ENCODE measurements at regions not wholly inside any gene's neighbourhood (a gene's known extent, or its start where the extent isn't known, plus 50 kb on each side); places are given as distances from the start of the nearest gene placed in this dataset.
"Not testable (repeated sequence)": the region's sequence is repeated elsewhere in the genome, so short reads cannot be mapped to it uniquely, and the experiment has no call there.

- Mint-ChIP-seq H3K27ac (no peak overlapping the region), H3K9me3 (peaks cover 0 to 11% of the 10 kb centered on the region in 2 donors), H3K4me3 (no peak overlapping the region), H3K27me3 (peaks cover 8% of the 10 kb centered on the region), H3K4me1 (no peaks in the 10 kb centered on the region)
- DNase-seq (no peak), ATAC-seq (no peak)
These were observed 86.9 kb upstream of the C9orf72 start for GRCh38 chr9:27660148-27660547.

DNA sequence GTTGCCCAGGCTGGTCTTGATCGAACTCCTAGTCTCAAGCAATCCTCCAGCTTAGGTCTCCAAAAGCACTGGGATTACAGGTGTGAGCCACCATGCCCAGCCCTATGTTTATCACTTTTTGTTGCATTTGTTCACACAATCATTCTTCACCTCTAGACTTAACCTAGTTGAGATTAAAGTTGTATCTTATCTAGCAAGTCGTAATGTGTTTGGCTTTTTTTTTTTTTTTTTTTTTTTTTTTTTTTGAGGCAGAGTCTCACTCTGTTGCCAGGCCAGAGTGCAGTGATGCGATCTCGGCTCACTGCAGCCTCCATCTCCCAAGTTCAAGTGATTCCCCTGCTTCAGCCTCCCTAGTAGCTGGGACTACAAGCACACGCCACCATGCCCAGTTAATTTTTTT lies 90.2 kb upstream of the C9orf72 start:
- peaks cover 13% of the 10 kb centered on the region for H3K27me3 Mint-ChIP-seq
- H3K4me3 Mint-ChIP-seq: no peak overlapping the region
- H3K4me1 Mint-ChIP-seq: no peaks in the 10 kb centered on the region
- no peak for ATAC-seq
- no peak for DNase-seq
- no peaks in the 10 kb centered on the region for H3K9me3 Mint-ChIP-seq
- H3K27ac Mint-ChIP-seq: no peak overlapping the region

DNA sequence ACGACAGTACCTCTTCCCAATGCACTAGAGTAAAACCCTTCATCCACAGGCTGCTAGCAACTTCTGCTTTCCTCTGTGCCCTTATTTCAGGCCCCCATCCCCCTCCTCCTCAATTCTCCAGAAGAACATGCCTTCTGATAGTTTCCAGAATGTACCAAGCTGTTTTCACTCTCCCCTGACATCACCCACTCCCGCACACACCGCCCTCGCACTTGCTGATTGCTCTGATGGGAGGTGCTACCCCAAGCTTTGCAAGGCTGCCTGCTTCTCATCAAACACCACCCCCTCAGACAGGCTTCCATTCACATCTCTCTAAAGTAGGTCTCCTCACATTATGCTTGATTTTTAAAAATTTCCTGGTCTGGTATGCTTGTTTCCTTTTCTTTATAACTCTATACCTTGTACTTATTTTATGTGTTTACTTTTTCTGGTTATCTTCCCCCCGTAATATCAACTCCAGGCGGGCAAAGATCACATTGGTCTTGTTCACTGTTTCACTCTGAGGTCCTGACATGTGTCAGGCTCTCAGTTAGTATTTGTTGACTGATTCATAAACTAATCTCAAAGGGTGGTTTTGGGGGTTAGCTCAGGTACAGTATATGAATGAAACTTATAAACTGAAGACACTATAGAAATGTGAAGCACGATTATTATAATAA lies 91.0 kb upstream of the C9orf72 start:
- no peak overlapping the region for H3K27ac Mint-ChIP-seq
- H3K27me3 Mint-ChIP-seq: peaks cover 13% of the 10 kb centered on the region
- H3K4me3 Mint-ChIP-seq: no peak overlapping the region
- DNase-seq: no peak
- no peaks in the 10 kb centered on the region for H3K9me3 Mint-ChIP-seq
- ATAC-seq: no peak
- no peaks in the 10 kb centered on the region for H3K4me1 Mint-ChIP-seq

- Mint-ChIP-seq H3K27me3 (peaks cover 13% of the 10 kb centered on the region), H3K4me3 (no peak overlapping the region), H3K9me3 (no peaks in the 10 kb centered on the region), H3K4me1 (no peaks in the 10 kb centered on the region), H3K27ac (no peak overlapping the region)
- ATAC-seq: no peak
- DNase-seq: no peak
These were observed 91.9 kb upstream of the C9orf72 start for GRCh38 chr9:27665136-27665535.

DNA sequence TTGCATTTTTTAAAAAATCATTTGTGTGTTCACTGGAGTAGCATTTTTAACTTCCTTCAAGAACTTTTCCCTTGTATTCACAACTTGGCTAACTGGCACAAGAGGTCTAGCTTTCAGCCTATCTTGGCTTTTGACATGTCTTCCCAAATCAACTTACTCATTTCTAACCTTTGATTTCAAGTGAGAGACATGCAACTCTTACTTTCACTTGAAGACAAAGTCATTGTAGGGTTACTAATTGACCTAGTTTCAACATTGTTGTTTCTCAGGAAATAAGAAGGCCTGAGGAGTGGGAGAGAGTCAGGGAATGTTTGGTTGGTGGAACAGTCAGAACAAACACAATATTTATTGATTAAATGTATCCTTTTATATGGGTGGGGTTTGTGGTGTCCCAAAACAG lies 95.0 kb upstream of the C9orf72 start:
- DNase-seq (no peak), ATAC-seq (no peak)
- Mint-ChIP-seq H3K4me1 (no peaks in the 10 kb centered on the region), H3K27ac (no peak overlapping the region), H3K4me3 (no peak overlapping the region), H3K9me3 (no peaks in the 10 kb centered on the region), H3K27me3 (peaks cover 13% of the 10 kb centered on the region)

GRCh38 chr9:27671636-27672035 lies 98.4 kb upstream of the C9orf72 start:
- H3K4me3 Mint-ChIP-seq: no peak overlapping the region
- ATAC-seq (no peak), DNase-seq (no peak)
- no peaks in the 10 kb centered on the region for H3K9me3 Mint-ChIP-seq
- peaks cover 6% of the 10 kb centered on the region for H3K27me3 Mint-ChIP-seq
- H3K27ac Mint-ChIP-seq: no peak overlapping the region
- H3K4me1 Mint-ChIP-seq: no peaks in the 10 kb centered on the region

DNA sequence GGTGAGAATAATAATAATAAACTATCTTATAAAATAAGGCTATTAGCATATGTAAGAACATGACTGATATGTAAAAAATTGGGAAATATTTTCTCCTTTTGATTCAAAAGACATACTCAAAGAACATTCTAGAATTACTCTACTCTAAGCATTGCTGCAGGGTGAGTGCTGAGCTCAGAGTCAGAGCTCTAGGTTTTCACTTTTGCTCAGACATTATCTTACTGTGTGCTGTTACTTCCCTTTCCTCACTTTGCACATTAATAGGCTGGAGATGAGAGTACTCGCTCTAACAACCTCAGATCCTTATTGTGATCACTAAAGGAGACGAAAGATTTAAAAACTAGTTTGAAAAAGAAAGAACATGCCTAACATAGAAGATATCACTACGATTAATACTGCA lies 99.4 kb upstream of the C9orf72 start:
- Mint-ChIP-seq H3K27me3 (peaks cover 7% of the 10 kb centered on the region), H3K4me3 (no peak overlapping the region), H3K9me3 (no peaks in the 10 kb centered on the region), H3K4me1 (no peaks in the 10 kb centered on the region), H3K27ac (no peak overlapping the region)
- ATAC-seq (no peak), DNase-seq (no peak)

DNA sequence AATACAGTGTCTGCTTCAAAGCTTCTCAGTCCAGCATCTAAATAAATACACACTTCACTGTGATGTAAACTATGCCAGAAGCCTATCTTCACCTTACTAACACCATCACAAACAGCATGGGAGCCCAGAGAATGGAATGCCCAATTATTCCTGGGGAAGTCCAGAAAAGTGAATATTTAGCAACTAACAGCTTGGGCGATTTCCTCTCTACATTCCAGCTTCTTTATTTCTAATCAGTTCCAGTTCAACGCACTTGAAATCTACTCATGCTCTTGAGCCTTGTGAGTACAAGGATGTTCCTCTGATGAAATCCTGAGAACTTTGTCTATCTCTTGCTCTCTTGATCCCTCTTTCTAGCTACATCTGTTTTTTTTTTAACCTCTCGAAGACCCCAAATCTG lies 100.4 kb upstream of the C9orf72 start:
- Mint-ChIP-seq H3K27ac (no peak overlapping the region), H3K4me1 (no peaks in the 10 kb centered on the region), H3K9me3 (no peaks in the 10 kb centered on the region), H3K27me3 (peaks cover 7% of the 10 kb centered on the region), H3K4me3 (no peak overlapping the region)
- DNase-seq (no peak), ATAC-seq (no peak)

DNA sequence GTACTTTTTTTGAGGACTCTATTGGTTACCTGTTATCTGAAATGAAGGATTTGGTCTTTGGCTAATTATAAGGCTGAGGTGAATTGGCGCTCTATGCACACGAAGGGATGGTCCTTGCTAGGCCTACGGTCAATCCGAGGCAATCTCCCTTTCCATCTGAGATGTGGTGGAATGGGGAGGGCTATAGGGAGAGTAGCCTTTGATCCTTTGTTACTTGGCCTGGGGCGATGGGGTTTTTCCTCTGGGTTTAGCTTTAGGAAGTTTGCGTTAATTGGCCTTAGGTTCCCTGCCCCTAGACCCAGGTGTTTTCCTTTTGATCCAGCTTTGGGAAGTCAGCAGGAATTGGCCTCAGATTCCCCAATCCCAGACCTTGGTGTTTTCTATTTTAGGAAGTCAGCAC lies 102.1 kb upstream of the C9orf72 start:
- peaks cover 17% of the 10 kb centered on the region for H3K27me3 Mint-ChIP-seq
- H3K4me1 Mint-ChIP-seq: no peaks in the 10 kb centered on the region
- no peaks in the 10 kb centered on the region for H3K9me3 Mint-ChIP-seq
- ATAC-seq (no peak), DNase-seq (no peak)
- no peak overlapping the region for H3K4me3 Mint-ChIP-seq
- H3K27ac Mint-ChIP-seq: no peak overlapping the region

DNA sequence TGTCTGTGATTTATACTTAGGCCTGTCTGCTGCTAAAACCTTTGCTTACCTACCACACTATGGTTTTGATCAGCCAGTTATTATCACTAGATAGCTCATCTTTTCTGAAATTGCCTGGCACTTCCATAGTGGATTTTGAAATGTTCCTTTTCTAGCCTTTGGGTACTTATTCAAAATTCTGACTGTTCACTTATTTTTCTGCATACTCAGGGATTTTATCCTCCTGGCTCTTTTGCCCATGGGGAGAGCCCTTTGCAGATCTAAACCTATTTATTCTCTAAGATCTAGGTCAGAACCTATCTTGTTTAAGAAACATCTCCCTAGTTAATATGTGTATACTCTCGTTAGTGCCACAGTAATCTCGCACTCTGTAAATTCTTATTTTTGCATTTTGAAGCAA lies 103.5 kb upstream of the C9orf72 start:
- no peak overlapping the region for H3K27ac Mint-ChIP-seq
- no peak overlapping the region for H3K4me3 Mint-ChIP-seq
- no peak for DNase-seq
- no peaks in the 10 kb centered on the region for H3K4me1 Mint-ChIP-seq
- H3K9me3 Mint-ChIP-seq: no peaks in the 10 kb centered on the region
- H3K27me3 Mint-ChIP-seq: peaks cover 17% of the 10 kb centered on the region
- no peak for ATAC-seq

DNA sequence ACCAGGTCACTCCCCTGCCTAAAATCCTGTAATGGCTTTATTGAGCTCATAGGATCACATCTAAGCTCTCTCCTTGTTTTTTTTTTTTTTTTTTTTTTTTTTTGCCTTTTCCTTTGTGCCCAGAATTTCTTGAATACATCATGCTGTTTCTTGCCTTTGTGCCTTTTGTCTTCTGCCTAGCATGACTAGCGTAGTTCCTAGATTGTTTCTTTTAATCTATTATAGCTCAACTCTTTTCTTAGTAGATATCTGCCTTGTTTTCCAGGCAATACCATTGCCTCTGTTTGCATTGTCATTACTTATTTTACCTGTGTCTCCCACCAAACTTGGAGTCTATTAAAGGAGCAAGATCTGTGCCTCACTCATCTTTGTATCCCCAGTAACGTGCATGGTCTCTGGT lies 106.1 kb upstream of the C9orf72 start:
- Mint-ChIP-seq H3K27ac (peak overlapping the region in 1 of 2 donors; percentile 1), H3K9me3 (no peaks in the 10 kb centered on the region), H3K27me3 (peaks cover 17% of the 10 kb centered on the region), H3K4me3 (no peak overlapping the region), H3K4me1 (no peaks in the 10 kb centered on the region)
- ATAC-seq (no peak), DNase-seq (no peak)

DNA sequence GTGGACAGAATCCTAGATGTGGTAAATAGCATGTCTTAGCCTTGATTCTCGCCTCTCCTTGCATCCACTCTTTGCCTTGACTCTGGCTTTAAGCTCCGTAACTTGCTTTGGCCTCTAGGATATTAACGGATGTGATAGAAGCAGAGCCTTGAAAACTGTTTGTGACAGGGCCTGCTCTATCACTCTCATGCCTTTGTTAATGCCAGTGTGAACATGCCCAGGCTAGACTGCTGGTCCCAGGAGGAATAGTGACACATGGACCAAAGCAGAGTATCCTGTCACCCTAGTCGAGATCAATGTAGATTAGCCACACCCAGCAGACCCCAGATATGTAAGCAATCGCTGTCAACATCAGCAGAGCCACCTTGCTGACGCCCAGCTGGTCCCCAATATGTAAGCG lies 109.9 kb upstream of the C9orf72 start:
- H3K27ac Mint-ChIP-seq: no peak overlapping the region
- DNase-seq (no peak), ATAC-seq (no peak)
- H3K4me1 Mint-ChIP-seq: no peaks in the 10 kb centered on the region
- no peak overlapping the region for H3K4me3 Mint-ChIP-seq
- H3K9me3 Mint-ChIP-seq: no peaks in the 10 kb centered on the region
- peaks cover 10% of the 10 kb centered on the region for H3K27me3 Mint-ChIP-seq

GRCh38 chr9:27688954-27689353 lies 115.7 kb upstream of the C9orf72 start:
- DNase-seq: no peak
- H3K9me3 Mint-ChIP-seq: no peaks in the 10 kb centered on the region
- no peak for ATAC-seq
- no peaks in the 10 kb centered on the region for H3K27me3 Mint-ChIP-seq
- H3K27ac Mint-ChIP-seq: no peak overlapping the region
- no peaks in the 10 kb centered on the region for H3K4me1 Mint-ChIP-seq
- H3K4me3 Mint-ChIP-seq: no peak overlapping the region

GRCh38 chr9:27690816-27691215 lies 117.5 kb upstream of the C9orf72 start:
- H3K4me3 Mint-ChIP-seq, H3K9me3 Mint-ChIP-seq, DNase-seq, H3K27me3 Mint-ChIP-seq, H3K27ac Mint-ChIP-seq, H3K4me1 Mint-ChIP-seq, ATAC-seq: not testable (repeated sequence)

DNA sequence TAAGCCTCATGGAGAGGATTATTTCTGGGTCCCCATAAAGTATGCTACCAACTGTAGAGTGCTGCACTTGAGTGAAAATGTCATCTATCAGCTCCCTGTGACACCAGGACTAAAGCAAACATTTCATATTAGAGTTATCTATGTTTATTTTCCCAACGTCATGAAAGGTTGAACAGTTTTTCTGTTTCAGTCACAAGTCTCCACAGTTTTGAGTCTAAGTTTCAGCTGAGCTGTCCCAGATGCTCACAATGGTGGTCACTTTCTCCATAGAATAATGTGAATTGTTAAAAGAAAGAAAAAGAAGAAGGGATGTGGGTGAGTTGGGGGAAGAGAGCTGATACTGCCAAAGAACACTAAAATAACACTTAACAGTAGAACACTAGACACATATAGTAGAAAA lies 126.3 kb upstream of the C9orf72 start:
- ATAC-seq (no peak), DNase-seq (no peak)
- Mint-ChIP-seq H3K27me3 (peaks cover 9% of the 10 kb centered on the region), H3K4me3 (no peak overlapping the region), H3K4me1 (no peaks in the 10 kb centered on the region), H3K9me3 (no peaks in the 10 kb centered on the region), H3K27ac (no peak overlapping the region)

DNA sequence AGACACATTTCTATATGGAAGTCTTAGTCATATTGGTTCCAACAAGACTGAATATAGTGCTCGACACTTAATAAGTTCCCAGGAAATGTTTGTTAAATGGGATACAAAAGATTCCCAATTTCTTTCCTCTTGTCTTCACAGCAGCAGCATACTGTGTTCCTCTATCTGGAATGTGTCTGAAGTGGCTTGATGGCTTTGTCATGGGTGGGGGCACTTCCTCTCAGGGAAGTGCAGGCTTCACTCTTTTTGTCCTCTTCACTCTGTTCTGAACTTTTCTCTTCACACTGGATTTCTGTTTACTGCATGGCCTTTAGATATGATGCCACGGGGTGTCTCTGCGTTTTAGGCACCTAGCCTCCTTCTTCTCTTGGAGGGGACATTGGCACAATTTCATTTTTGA lies 127.7 kb upstream of the C9orf72 start:
- no peak for DNase-seq
- Mint-ChIP-seq H3K9me3 (no peaks in the 10 kb centered on the region), H3K4me1 (no peaks in the 10 kb centered on the region), H3K4me3 (no peak overlapping the region), H3K27ac (no peak overlapping the region), H3K27me3 (peaks cover 9% of the 10 kb centered on the region)
- ATAC-seq: no peak

DNA sequence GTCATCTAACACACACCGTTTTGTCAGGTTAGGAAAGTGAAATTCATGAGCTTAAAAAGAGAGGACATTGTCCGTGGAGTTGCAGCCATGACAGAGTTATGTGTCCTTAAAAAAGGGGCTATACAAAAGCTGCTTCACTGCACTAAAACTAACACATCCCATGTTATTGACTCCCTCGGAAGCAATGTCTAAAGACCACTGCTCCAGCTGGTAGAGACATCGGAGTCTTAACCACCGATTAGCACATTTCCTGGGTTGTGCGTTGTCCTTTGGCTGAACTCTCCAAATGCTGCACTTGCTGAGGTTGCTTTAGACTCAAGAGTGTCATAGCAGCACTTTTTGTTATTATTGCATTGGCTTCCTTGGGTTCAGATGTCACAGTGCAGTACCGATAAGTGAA lies 128.3 kb upstream of the C9orf72 start:
- no peak overlapping the region for H3K27ac Mint-ChIP-seq
- DNase-seq (no peak), ATAC-seq (no peak)
- no peaks in the 10 kb centered on the region for H3K4me1 Mint-ChIP-seq
- H3K4me3 Mint-ChIP-seq: no peak overlapping the region
- H3K27me3 Mint-ChIP-seq: peaks cover 9% of the 10 kb centered on the region
- no peaks in the 10 kb centered on the region for H3K9me3 Mint-ChIP-seq

All from stimulated activated naive CD8-positive, alpha-beta T cell treated with anti-CD3 and anti-CD28 coated beads, Interleukin-15, amount 100 ng/mL, for 72 hours (primary cell).